Transverse colon (tissue), 4 donors: ENCODE measurements at regions not wholly inside any gene's neighbourhood (a gene's known extent, or its start where the extent isn't known, plus 50 kb on each side); places are given as distances from the start of the nearest gene placed in this dataset.

ENCODE experiments used
- DNase-seq: peaks from one replicate; pipeline ENCODE4 v3.0.0-alpha.2; 2019
- H3K27ac ChIP-seq, 4 donors: fragments of 200-600 bp; sonication (generic); 2 replicates each; pipeline ENCODE4 v1.5.1; 2016 to 2018; ENCODE audit warnings: inconsistent platforms in 4 of 4
- H3K27me3 ChIP-seq: fragments of 200-600 bp; sonication (generic); 2 replicates; pipeline ENCODE4 v1.5.1; 2017; ENCODE audit warnings: inconsistent platforms
- H3K36me3 ChIP-seq, 4 donors: fragments of 200-600 bp; sonication (generic); 2 replicates each; pipeline ENCODE4 v1.5.1; 2017 to 2019; ENCODE audit warnings: inconsistent platforms in 4 of 4
- H3K4me1 ChIP-seq, 4 donors: fragments of 200-600 bp; sonication (generic); 2 replicates each; pipeline ENCODE4 v1.5.1; 2017 to 2020; ENCODE audit warnings: inconsistent platforms in 4 of 4
- H3K4me3 ChIP-seq, 4 donors: fragments of 200-600 bp; sonication (generic); 1 replicate in 1 of 4; 2 replicates in 3 of 4; pipeline versions ENCODE4 v1.5.1 to v1.6.1; 2017 to 2019; ENCODE audit warnings: inconsistent platforms in 4 of 4
- H3K9me3 ChIP-seq, 2 donors: fragments of 200-600 bp; sonication (generic); 2 replicates each; pipeline ENCODE4 v1.5.1; 2017 to 2019; ENCODE audit warnings: inconsistent platforms in 2 of 2
- EP300 ChIP-seq: sonication (generic); formaldehyde crosslinking; IDR thresholded peaks from one replicate; pipeline ENCODE4 v1.6.1; 2017; ENCODE audit warnings: antibody characterized with exemption, low read depth
- POLR2A ChIP-seq: fragments of 450-650 bp; IDR thresholded peaks from one replicate; pipeline ENCODE4 v1.6.1; 2016; ENCODE audit warnings: antibody characterized with exemption, mild to moderate bottlenecking, moderate library complexity
- POLR2AphosphoS5 ChIP-seq, 3 donors: sonication (generic); formaldehyde crosslinking; IDR thresholded peaks; one replicate each; pipeline ENCODE4 v1.6.1; 2016; ENCODE audit warnings: antibody characterized with exemption in 3 of 3
- WGBS, 2 donors: methylation state at CpG; one replicate each; pipeline ENCODE4 v1.1.5; 2018; ENCODE audit warnings: low coverage in 1 of 2; 5-methylcytosine and 5-hydroxymethylcytosine counted together
- in situ Hi-C, 4 donors: fragments of 200-750 bp; cut with MboI; loops; one replicate each; pipeline versions ENCODE4 v1.15.0 to v1.15.1; 2017; ENCODE audit warnings: low sequenced_read_pairs in 3 of 4, low pct_ligation_motif_present in 1 of 4, low pct_unique_long_range_greater_than_20kb in 1 of 4
- intact Hi-C: fragments of 100-400 bp; cut with DNase I; formaldehyde crosslinking; loops from one replicate; pipeline ENCODE4 v1.15.1; 2023; ENCODE audit warnings: low total_unique reads
- TF ChIP-seq, protein P1 (sequence below), 5 experiments: fragments of 200-600 bp in 3 of 5; fragments of 450-650 bp in 2 of 5; sonication (generic) in 3 of 5; IDR thresholded peaks; 1 replicate in 2 of 5; 2 replicates in 3 of 5; pipeline ENCODE4 v1.5.1; 2016 to 2017; ENCODE audit warnings: antibody characterized with exemption in 5 of 5, inconsistent platforms in 3 of 5, mild to moderate bottlenecking in 2 of 5, moderate library complexity in 1 of 5

DNA sequence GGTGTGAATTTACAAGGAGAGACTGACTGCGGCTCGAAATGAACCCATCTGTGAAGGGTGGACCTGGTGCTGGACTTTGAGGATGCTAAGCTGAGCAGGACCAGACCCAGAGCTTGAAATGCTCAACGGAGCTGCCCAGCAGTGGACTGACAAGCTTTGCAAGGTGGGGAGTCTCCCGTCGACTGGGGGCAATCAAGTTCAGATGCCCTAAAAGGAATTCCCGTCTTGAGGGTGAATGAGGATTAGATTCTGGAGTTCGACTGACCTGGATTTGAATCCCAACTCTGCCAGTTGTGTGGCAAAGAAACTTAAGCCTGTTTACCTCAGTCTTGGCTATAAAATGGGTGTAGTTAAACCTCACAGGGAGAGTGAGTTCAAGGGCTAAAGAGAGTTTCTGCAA is 204.4 kb upstream of the LHX5 start:
- 83% methylated on average over 7 of the region's 7 CpGs; no CpG with 5 or more reads in 1 of the 2 donors for WGBS, 2 donors
- Histone ChIP-seq H3K27ac (no peak overlapping the region), H3K4me3 (no peak overlapping the region), H3K4me1 (no peaks in the 10 kb centered on the region), H3K9me3 (no peaks in the 10 kb centered on the region), H3K27me3 (peaks cover 29% of the 10 kb centered on the region), H3K36me3 (no peaks in the 10 kb centered on the region)
- in situ Hi-C loops: no loop called here
- no peak for DNase-seq
- TF ChIP-seq POLR2A: no peak
- TF ChIP-seq, protein P1, sequence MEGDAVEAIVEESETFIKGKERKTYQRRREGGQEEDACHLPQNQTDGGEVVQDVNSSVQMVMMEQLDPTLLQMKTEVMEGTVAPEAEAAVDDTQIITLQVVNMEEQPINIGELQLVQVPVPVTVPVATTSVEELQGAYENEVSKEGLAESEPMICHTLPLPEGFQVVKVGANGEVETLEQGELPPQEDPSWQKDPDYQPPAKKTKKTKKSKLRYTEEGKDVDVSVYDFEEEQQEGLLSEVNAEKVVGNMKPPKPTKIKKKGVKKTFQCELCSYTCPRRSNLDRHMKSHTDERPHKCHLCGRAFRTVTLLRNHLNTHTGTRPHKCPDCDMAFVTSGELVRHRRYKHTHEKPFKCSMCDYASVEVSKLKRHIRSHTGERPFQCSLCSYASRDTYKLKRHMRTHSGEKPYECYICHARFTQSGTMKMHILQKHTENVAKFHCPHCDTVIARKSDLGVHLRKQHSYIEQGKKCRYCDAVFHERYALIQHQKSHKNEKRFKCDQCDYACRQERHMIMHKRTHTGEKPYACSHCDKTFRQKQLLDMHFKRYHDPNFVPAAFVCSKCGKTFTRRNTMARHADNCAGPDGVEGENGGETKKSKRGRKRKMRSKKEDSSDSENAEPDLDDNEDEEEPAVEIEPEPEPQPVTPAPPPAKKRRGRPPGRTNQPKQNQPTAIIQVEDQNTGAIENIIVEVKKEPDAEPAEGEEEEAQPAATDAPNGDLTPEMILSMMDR (IDR thresholded peaks at IDR 0.05): no peak
- TF ChIP-seq EP300: no peak
- no peak for TF ChIP-seq POLR2AphosphoS5 (IDR thresholded peaks at IDR 0.05)
- intact Hi-C loops: no loop called here

- no peak for TF ChIP-seq POLR2AphosphoS5 (IDR thresholded peaks at IDR 0.05)
- TF ChIP-seq EP300: no peak
- TF ChIP-seq, protein P1 (IDR thresholded peaks at IDR 0.05): no peak
- TF ChIP-seq POLR2A: no peak
- no peak overlapping the region for H3K27ac ChIP-seq
- in situ Hi-C loops: no loop called here
- no peaks in the 10 kb centered on the region for H3K4me1 ChIP-seq
- 61 to 68% methylated on average over 7 to 9 of the region's 9 CpGs for WGBS, 2 donors
- intact Hi-C loops: no loop called here
- H3K27me3 ChIP-seq: peaks cover 39% of the 10 kb centered on the region
- no peaks in the 10 kb centered on the region for H3K36me3 ChIP-seq
- no peak for DNase-seq
- H3K4me3 ChIP-seq: no peak overlapping the region
- no peaks in the 10 kb centered on the region for H3K9me3 ChIP-seq
Observed at GRCh38 chr12:113674996-113675395, 203.3 kb upstream of the LHX5 start.

DNA sequence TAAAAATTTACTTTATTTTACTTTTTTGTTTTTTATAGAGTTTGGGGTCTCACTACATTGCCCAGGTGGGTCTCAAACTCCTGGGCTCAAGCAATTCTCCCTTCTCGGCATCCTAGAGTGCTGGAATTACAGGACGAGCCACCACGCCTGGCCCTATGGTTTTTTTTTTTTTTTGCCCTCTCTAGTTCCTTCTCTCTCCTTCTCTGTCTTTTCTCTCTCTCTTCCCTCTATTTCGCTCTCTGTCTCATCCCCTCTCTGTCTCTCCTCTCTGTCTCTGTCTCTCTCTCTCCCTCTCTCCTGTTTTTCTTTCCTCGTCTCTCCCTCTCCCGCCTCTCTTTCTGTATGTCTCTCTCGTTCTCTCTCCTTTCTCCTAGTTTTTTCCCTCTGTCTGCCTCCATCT is 202.6 kb upstream of the LHX5 start:
- H3K4me3 ChIP-seq: no peak overlapping the region
- intact Hi-C loops: no loop called here
- TF ChIP-seq EP300: no peak
- no peak for TF ChIP-seq POLR2AphosphoS5 (IDR thresholded peaks at IDR 0.05)
- TF ChIP-seq, protein P1 (IDR thresholded peaks at IDR 0.05): no peak
- no peak for TF ChIP-seq POLR2A
- H3K27me3 ChIP-seq: peaks cover 46% of the 10 kb centered on the region
- no peaks in the 10 kb centered on the region for H3K9me3 ChIP-seq
- no peak for DNase-seq
- H3K27ac ChIP-seq: no peak overlapping the region
- in situ Hi-C loops: no loop called here
- 41 to 72% methylated on average over 4 to 7 of the region's 7 CpGs for WGBS, 2 donors
- H3K36me3 ChIP-seq: no peaks in the 10 kb centered on the region
- no peaks in the 10 kb centered on the region for H3K4me1 ChIP-seq

DNA sequence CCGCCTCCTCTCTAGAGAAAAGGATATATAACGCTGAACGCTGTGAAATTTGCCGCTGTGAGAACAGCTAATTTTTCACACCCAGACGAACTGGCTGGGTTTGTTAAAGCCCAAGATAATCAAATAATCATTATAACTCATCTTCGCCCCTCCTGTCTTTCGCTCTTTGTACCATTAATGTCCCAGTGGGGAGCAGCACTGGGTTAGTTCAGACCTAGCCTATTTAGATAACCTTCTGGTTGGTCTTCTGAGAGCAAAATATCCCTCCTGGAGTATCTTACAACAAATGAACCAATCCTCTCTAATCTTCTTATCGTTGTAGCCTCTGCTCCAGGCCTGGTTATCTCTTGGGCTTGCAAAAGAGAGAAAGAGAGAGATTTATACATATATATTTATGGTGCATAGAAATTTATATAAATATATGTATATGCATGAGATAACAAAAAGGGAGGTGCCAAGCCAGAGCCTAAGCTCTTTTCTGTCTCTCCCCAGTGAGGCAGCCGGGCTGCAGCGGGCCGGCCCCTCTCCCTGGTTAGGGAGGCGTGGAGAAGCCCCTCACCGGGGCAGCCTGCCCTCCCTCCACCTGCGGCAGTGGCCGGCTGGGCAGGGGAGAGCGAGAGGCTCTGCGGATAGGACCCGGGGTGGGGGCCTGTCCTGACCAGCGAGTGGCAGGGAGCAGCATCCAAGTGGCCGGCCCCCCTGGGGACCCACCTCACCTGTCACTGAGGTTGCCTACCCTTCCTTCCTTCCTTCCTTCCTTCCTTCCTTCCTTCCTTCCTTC is 202.0 kb upstream of the LHX5 start:
- in situ Hi-C loops: no loop called here
- 72 to 75% methylated on average over 8 to 20 of the region's 20 CpGs for WGBS, 2 donors

More for the DNA sequence above, 202.0 kb upstream of the LHX5 start:
- TF ChIP-seq, protein P1 (IDR thresholded peaks at IDR 0.05): no peak
- TF ChIP-seq POLR2AphosphoS5 (IDR thresholded peaks at IDR 0.05) (no peak), EP300 (no peak), POLR2A (no peak)
- intact Hi-C loops: no loop called here
- H3K27ac ChIP-seq: no peak overlapping the region
- no peak for DNase-seq
- H3K4me3 ChIP-seq: no peak overlapping the region
- peaks cover 53% of the 10 kb centered on the region for H3K27me3 ChIP-seq
- no peaks in the 10 kb centered on the region for H3K36me3 ChIP-seq
- H3K9me3 ChIP-seq: no peaks in the 10 kb centered on the region
- no peaks in the 10 kb centered on the region for H3K4me1 ChIP-seq
